ENCODE measurements at regions not wholly inside any gene's neighbourhood (a gene's known extent, or its start where the extent isn't known, plus 50 kb on each side); places are given as distances from the start of the nearest gene placed in this dataset.

DNA sequence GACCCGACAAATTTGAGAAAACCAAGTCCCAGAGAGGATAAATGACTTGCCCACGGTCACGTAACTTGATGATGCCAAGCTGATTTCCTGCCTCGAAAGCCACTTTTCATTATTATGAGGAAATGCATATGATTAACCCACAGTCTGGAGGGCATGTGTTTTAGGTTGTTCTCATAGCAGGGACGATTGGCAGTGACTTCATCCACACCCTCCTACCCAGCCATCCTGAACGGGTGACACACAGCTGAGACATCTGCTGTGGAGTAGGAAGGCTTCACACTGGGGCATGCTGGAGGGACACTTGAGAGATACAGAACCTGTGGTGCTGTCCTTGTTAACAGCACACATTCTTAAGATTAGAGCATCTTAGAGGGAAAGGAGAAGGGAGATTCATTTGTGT, 65.4 kb upstream of the WDFY2 start:
- DNase-seq (ENCODE audit: low read depth) = no peak
- no peak overlapping the region for H3K4me3 ChIP-seq (ENCODE audit: low read depth, low read length)
- no peak for TF ChIP-seq CTCF (IDR thresholded peaks at IDR 0.05; ENCODE audit: control insufficient read depth, extremely low read depth, insufficient read depth)

GRCh38 chr13:51519771-51520216, 64.5 kb upstream of the WDFY2 start:
- TF ChIP-seq CTCF (IDR thresholded peaks at IDR 0.05; ENCODE audit: control insufficient read depth, extremely low read depth, insufficient read depth) = no peak
- peak; percentile 98 for DNase-seq (ENCODE audit: low read depth)
- no peak overlapping the region for H3K4me3 ChIP-seq (ENCODE audit: low read depth, low read length)

DNA sequence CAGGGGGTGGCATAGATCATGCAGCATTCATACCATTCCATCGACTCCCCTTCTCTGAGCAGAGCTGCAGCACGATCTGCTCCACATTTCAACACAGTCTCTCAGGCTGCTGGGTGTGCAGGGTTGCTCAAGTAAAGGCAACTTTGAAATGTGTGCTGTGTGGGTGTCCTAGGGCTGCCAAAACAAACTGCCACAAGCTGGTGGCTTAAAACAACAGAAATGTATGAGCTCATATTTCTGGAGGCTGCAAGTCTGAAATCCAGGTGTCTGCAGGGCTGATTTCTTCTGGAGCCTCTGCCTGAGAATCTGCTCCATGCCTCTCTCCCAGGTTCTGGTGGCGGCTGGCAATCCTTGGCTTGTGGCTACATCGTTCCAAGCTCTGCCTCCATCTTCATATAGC, 63.7 kb upstream of the WDFY2 start:
- TF ChIP-seq CTCF (IDR thresholded peaks at IDR 0.05; ENCODE audit: control insufficient read depth, extremely low read depth, insufficient read depth) = no peak
- peak; percentile 64 for DNase-seq (ENCODE audit: low read depth)
- no peak overlapping the region for H3K4me3 ChIP-seq (ENCODE audit: low read depth, low read length)

DNA sequence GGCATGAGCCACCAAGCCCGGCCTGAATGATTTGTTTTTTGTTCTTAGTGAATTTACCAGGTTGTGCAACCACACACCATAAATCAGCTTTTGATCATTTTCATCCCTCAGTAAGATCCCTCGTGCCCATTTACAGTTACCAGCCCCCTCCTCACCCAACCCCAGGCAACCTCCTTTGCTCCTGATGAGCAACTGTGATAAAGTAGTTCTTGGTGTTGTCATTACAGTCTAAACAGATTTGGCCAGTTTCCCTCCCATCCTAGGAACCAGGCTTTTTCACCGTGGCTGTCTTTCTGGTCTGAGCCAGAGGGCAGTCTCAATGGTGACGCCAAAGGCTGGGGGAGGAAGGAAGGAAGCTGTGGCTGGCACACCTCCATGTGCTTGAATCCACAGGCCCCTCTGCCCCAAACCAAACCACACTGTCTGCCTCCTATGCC, 61.2 kb upstream of the WDFY2 start:
- peak; percentile 79 for DNase-seq (ENCODE audit: low read depth)

GRCh38 chr13:51524312-51524711, 60.0 kb upstream of the WDFY2 start:
- DNase-seq (ENCODE audit: low read depth) = peak; percentile 83
- no peak for TF ChIP-seq CTCF (IDR thresholded peaks at IDR 0.05; ENCODE audit: control insufficient read depth, extremely low read depth, insufficient read depth)
- no peak overlapping the region for H3K4me3 ChIP-seq (ENCODE audit: low read depth, low read length)

More for the DNA sequence above, 61.2 kb upstream of the WDFY2 start:
- TF ChIP-seq CTCF (IDR thresholded peaks at IDR 0.05; ENCODE audit: control insufficient read depth, extremely low read depth, insufficient read depth) = no peak
- H3K4me3 ChIP-seq (ENCODE audit: low read depth, low read length) = no peak overlapping the region

DNA sequence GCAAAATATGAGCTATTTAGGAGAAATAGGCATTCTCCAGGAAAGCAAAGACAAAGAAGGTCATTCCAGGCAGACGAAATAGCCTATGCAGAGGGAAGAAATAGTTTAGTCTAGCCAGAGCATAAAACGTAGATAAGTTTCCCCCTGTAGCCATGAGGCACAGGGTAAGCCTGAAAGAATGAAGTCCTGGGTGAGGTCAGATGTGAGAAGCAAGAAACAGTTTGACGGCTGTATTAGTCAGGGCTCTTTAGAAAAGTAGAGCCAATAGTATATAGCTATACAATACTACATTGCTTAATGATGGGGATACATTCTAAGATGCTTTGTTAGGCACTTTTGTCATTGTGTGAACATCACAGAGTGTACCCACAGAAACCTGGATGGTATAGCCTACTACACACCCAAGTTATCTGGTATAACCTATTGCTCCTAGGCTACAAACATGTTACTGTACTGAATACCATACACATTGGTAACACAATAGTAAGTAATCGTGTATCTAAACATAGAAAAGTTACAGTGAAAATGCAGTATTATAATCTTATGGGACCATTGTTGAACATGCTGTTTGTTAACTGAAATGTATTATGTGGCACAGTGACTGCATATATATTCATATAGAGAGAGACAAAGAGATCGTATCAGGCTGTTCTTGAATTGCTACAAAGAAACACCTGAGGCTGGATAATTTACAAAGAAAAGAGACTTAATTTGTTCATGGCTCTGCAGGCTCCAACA, 59.3 kb upstream of the WDFY2 start:
- DNase-seq (ENCODE audit: low read depth) = no peak
- no peak for TF ChIP-seq CTCF (IDR thresholded peaks at IDR 0.05; ENCODE audit: control insufficient read depth, extremely low read depth, insufficient read depth)

More for the DNA sequence above, 59.3 kb upstream of the WDFY2 start:
- no peak overlapping the region for H3K4me3 ChIP-seq (ENCODE audit: low read depth, low read length)

All from LNCaP clone FGC (cell line).